ENCODE measurements at regions not wholly inside any gene's neighbourhood (a gene's known extent, or its start where the extent isn't known, plus 50 kb on each side); places are given as distances from the start of the nearest gene placed in this dataset.

DNA sequence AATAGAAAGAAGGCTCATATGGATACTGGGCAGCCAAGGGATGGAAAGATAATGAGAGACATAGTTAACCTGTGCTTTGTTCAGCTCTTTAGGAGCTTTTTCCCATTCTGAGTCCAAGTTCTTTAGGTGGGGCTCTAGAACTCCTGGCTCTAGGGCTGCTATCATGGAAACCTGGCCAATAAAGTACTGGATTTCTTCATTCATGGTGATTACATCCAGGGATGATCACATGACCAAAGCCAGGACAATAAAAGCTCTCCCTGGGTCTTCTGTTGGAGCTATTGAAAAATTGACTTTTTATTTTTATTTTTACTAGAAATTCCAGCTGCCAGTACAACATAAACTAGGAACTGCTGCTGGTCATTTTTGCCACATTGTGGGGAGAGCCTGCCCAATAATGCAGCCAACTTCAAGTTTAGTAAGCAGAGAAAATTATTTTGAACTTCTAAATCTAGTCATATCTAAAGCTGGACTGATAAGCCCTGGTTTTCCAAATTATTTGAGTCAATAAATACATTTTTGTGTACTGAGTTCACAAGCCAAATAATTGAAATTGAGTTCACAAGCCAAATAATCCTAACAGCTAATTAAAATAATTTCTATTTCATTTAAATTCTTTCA, 224.9 kb upstream of the STARD13 start:
- peak overlapping the region; percentile 69 to 87 for H3K27ac ChIP-seq (ENCODE audit: low read depth in 1 of 2, low read length in 1 of 2)
- peaks cover 0 to 11% (median 5%) of the 10 kb centered on the region in 5 donors for H3K4me1 ChIP-seq (ENCODE audit: control insufficient read depth in 5 of 5, insufficient read depth in 5 of 5, low read length in 5 of 5)
- H3K9ac ChIP-seq (ENCODE audit: insufficient read depth in 1 of 2, low read length in 2 of 2): no peak overlapping the region
- H3K27me3 ChIP-seq (ENCODE audit: control insufficient read depth in 3 of 3, insufficient read depth in 3 of 3, low read length in 2 of 3): no peaks in the 10 kb centered on the region
- H3K4me3 ChIP-seq: no peak overlapping the region
- no peaks in the 10 kb centered on the region for H3K36me3 ChIP-seq (ENCODE audit: control insufficient read depth in 4 of 4, insufficient read depth in 4 of 4, low read length in 4 of 4)
- ATAC-seq (ENCODE audit: insufficient read depth, low FRiP score) (no peak), DNase-seq (peak; percentile 42 to 80 (median 78))
- TF ChIP-seq, protein P1, sequence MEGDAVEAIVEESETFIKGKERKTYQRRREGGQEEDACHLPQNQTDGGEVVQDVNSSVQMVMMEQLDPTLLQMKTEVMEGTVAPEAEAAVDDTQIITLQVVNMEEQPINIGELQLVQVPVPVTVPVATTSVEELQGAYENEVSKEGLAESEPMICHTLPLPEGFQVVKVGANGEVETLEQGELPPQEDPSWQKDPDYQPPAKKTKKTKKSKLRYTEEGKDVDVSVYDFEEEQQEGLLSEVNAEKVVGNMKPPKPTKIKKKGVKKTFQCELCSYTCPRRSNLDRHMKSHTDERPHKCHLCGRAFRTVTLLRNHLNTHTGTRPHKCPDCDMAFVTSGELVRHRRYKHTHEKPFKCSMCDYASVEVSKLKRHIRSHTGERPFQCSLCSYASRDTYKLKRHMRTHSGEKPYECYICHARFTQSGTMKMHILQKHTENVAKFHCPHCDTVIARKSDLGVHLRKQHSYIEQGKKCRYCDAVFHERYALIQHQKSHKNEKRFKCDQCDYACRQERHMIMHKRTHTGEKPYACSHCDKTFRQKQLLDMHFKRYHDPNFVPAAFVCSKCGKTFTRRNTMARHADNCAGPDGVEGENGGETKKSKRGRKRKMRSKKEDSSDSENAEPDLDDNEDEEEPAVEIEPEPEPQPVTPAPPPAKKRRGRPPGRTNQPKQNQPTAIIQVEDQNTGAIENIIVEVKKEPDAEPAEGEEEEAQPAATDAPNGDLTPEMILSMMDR (IDR thresholded peaks at IDR 0.05; ENCODE audit: control extremely low read depth, extremely low read depth): no peak
- no peaks in the 10 kb centered on the region for H3K9me3 ChIP-seq (ENCODE audit: control insufficient read depth in 4 of 4, insufficient read depth in 3 of 4, low read length in 3 of 4)

DNA sequence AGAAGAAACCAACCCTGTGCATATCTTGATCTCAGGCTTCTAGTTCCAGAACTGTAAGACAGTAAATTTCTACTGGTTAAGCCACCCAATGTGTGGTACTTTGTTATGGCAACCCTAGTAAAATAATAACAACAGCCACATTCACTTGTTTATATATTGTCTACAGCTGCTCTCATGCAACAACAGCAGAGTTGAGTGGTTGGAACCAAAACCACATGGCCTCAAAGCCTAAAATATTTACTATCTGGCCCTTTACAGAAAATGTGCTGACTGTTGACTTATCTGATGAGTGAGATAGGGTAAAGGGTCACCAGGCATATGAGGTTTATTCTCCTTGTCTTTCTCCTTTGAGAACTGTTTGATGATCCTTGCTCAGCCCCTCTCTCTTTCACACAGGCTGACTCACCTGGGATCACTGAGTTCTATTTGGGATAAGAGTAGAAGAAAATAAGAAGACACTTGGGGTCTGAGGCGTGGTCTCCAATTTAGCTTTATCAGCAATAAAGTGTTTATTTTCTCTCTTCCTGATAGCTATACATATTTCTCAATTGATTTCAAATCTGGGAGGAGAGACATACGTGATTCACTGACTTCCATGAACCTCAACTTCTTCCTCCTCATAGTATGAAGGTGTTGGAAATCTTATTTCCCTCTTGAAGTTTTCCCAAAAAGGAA, 227.5 kb upstream of the STARD13 start:
- H3K4me3 ChIP-seq: no peak overlapping the region
- H3K27me3 ChIP-seq (ENCODE audit: control insufficient read depth in 3 of 3, insufficient read depth in 3 of 3, low read length in 2 of 3): no peaks in the 10 kb centered on the region
- H3K36me3 ChIP-seq (ENCODE audit: control insufficient read depth in 4 of 4, insufficient read depth in 4 of 4, low read length in 4 of 4): no peaks in the 10 kb centered on the region
- DNase-seq: peak in 2 of 3 donors; percentile 55 to 66
- ATAC-seq (ENCODE audit: insufficient read depth, low FRiP score): no peak
- H3K9me3 ChIP-seq (ENCODE audit: control insufficient read depth in 4 of 4, insufficient read depth in 3 of 4, low read length in 3 of 4): no peaks in the 10 kb centered on the region
- H3K27ac ChIP-seq (ENCODE audit: low read depth in 1 of 2, low read length in 1 of 2): no peak overlapping the region
- H3K9ac ChIP-seq (ENCODE audit: insufficient read depth in 1 of 2, low read length in 2 of 2): no peak overlapping the region
- 71 to 77% methylated on average over 2 of the region's 2 CpGs for WGBS, 2 donors
- peaks cover 0 to 11% (median 5%) of the 10 kb centered on the region in 5 donors for H3K4me1 ChIP-seq (ENCODE audit: control insufficient read depth in 5 of 5, insufficient read depth in 5 of 5, low read length in 5 of 5)
- TF ChIP-seq, protein P1 (IDR thresholded peaks at IDR 0.05; ENCODE audit: control extremely low read depth, extremely low read depth): no peak

DNA sequence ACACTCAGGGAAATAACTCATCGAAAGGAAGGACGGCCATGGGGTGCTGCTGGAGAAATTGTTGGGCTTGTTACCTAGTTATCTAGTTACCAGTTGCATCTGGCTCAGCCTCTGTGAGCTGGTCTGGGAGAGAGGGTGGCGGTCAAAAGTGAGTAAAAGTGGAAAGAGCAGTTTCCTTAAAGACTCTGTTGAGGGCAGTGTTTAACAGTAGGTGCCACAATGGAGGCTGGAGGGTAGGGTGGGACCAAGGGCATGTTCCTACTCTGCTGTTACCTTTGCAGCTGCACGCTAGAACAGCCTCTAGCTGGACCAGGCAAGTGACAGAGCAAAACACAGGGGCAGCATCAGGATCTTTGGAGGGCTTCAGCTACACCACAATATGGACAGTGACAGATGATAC, 228.8 kb upstream of the STARD13 start:
- TF ChIP-seq, protein P1 (IDR thresholded peaks at IDR 0.05; ENCODE audit: control extremely low read depth, extremely low read depth): no peak
- H3K27me3 ChIP-seq (ENCODE audit: control insufficient read depth in 3 of 3, insufficient read depth in 3 of 3, low read length in 2 of 3): no peaks in the 10 kb centered on the region
- H3K9me3 ChIP-seq (ENCODE audit: control insufficient read depth in 4 of 4, insufficient read depth in 3 of 4, low read length in 3 of 4): no peaks in the 10 kb centered on the region
- no peaks in the 10 kb centered on the region for H3K36me3 ChIP-seq (ENCODE audit: control insufficient read depth in 4 of 4, insufficient read depth in 4 of 4, low read length in 4 of 4)
- no peak overlapping the region for H3K9ac ChIP-seq (ENCODE audit: insufficient read depth in 1 of 2, low read length in 2 of 2)
- no peak overlapping the region for H3K27ac ChIP-seq (ENCODE audit: low read depth in 1 of 2, low read length in 1 of 2)
- DNase-seq (no peak), ATAC-seq (ENCODE audit: insufficient read depth, low FRiP score) (no peak)
- no peak overlapping the region for H3K4me3 ChIP-seq
- H3K4me1 ChIP-seq (ENCODE audit: control insufficient read depth in 5 of 5, insufficient read depth in 5 of 5, low read length in 5 of 5): peaks cover 0 to 8% (median 2%) of the 10 kb centered on the region in 5 donors
- 90 to 91% methylated on average over 4 of the region's 4 CpGs for WGBS, 2 donors

All from lung (tissue), 11 donors.